MCF 10A (cell line): ENCODE measurements at regions not wholly inside any gene's neighbourhood (a gene's known extent, or its start where the extent isn't known, plus 50 kb on each side); places are given as distances from the start of the nearest gene placed in this dataset.

Source experiments
- BruUV-seq: library from RNA; stranded (reverse); fragments of 400-500 nt; replicated peaks from 2 replicates; lab custom pipeline; 2021; lab: Mats Ljungman, UMichigan
- CTCF ChIA-PET: fragments of 300-600 bp; sonication (Branson Sonifier 250); formaldehyde crosslinking; extraction: SDS; loops from one replicate; lab custom pipeline; 2021; ENCODE audit warnings: antibody characterized with exemption, inconsistent platforms; lab: Yijun Ruan, JAX
- POLR2A ChIA-PET: fragments of 300-600, 350-650 bp; sonication (Branson Sonifier 250); formaldehyde crosslinking; extraction: SDS; loops from one replicate; lab custom pipeline; 2020; ENCODE audit warnings: antibody characterized with exemption, inconsistent platforms; lab: Yijun Ruan, JAX
- DNase-seq: peaks from one replicate; pipeline ENCODE4 v3.0.0-alpha.2; 2018; ENCODE audit not compliant: unreplicated experiment
- H3K27ac Mint-ChIP-seq: one replicate; pipeline ENCODE4 v1.8.0; 2022; ENCODE audit warnings: mild to moderate bottlenecking, low read depth, mixed read lengths; ENCODE audit not compliant: unreplicated experiment
- H3K27me3 Mint-ChIP-seq: one replicate; pipeline ENCODE4 v1.8.0; 2022; ENCODE audit warnings: mixed read lengths; ENCODE audit not compliant: insufficient read depth, unreplicated experiment
- H3K36me3 Mint-ChIP-seq: one replicate; pipeline ENCODE4 v1.8.0; 2022; ENCODE audit warnings: mild to moderate bottlenecking, moderate library complexity, mixed read lengths; ENCODE audit not compliant: insufficient read depth, unreplicated experiment
- H3K4me1 Mint-ChIP-seq: one replicate; pipeline ENCODE4 v1.8.0; 2022; ENCODE audit warnings: mixed read lengths; ENCODE audit not compliant: insufficient read depth, unreplicated experiment
- H3K4me3 Mint-ChIP-seq: one replicate; pipeline ENCODE4 v1.8.0; 2022; ENCODE audit warnings: mild to moderate bottlenecking, moderate library complexity, mixed read lengths; ENCODE audit not compliant: unreplicated experiment
- H3K9me3 Mint-ChIP-seq: one replicate; pipeline ENCODE4 v1.8.0; 2022; ENCODE audit warnings: mixed read lengths; ENCODE audit not compliant: unreplicated experiment
- intact Hi-C: fragments of 100-400 bp; cut with micrococcal nuclease; formaldehyde crosslinking; loops from 2 replicates; pipeline ENCODE4 v1.14.1; 2022
- TF ChIP-seq, protein P1 (sequence below): fragments of 200-600 bp; IDR thresholded peaks from one replicate; pipeline ENCODE4 v1.8.0; 2022; ENCODE audit warnings: antibody characterized with exemption, mild to moderate bottlenecking; ENCODE audit not compliant: unreplicated experiment

DNA sequence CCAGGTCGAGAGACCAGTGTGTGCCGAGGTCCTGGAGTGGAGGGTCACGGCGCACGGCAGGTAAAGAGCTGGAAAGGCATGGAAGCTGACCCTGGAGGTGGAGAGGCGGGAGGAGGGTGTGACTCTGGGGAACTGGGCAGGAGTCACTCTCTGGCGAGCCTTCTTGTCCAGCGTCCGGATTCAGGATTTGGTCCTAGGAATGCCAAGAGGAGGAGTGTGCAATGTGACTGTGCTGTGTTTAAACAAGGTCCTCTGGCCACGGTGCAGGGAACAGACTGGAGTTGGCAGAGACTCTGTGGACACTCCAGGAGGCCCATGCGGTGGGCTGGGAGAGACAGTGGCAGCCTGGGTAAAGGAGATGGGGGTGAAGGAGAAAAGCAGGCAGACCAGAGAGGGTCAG is 64.2 kb upstream of the CASZ1 start:
- Mint-ChIP-seq H3K4me1 (peaks cover 1% of the 10 kb centered on the region), H3K27ac (no peak overlapping the region), H3K36me3 (no peaks in the 10 kb centered on the region), H3K4me3 (no peak overlapping the region), H3K9me3 (no peaks in the 10 kb centered on the region), H3K27me3 (no peaks in the 10 kb centered on the region)
- no peak for DNase-seq
- CTCF ChIA-PET: interaction anchor here (0.6 to 0.9 kb wide), 3 partner anchors 9 to 326 kb away, joined by 3 to 4 read pairs (median 3); no protein-coding TSS in a partner anchor
- TF ChIP-seq, protein P1, sequence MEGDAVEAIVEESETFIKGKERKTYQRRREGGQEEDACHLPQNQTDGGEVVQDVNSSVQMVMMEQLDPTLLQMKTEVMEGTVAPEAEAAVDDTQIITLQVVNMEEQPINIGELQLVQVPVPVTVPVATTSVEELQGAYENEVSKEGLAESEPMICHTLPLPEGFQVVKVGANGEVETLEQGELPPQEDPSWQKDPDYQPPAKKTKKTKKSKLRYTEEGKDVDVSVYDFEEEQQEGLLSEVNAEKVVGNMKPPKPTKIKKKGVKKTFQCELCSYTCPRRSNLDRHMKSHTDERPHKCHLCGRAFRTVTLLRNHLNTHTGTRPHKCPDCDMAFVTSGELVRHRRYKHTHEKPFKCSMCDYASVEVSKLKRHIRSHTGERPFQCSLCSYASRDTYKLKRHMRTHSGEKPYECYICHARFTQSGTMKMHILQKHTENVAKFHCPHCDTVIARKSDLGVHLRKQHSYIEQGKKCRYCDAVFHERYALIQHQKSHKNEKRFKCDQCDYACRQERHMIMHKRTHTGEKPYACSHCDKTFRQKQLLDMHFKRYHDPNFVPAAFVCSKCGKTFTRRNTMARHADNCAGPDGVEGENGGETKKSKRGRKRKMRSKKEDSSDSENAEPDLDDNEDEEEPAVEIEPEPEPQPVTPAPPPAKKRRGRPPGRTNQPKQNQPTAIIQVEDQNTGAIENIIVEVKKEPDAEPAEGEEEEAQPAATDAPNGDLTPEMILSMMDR: no peak
- no TSS peak for BruUV-seq
- intact Hi-C loops: no loop called here
- POLR2A ChIA-PET: no interaction called here

DNA sequence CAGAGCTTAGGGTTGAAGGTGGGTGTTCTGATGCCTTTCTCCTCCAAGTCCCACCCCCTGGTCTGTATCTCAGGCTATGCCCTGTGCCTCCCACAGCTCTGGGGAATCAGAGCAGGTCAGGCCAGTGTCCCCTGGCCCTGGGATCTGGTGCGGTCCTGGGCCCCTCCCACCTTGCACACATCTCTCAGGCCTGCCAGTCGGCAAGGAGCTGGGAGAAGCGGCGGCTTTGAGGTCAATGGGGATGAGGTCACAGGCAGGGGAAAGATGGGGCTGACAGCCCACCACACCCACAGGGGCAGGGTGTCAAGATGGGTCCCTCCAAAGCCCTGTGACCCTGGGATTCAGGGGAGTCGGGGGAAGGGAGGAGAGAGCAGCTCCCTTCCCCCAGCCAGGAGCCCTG is 65.4 kb upstream of the CASZ1 start:
- CTCF ChIA-PET: interaction anchor here (0.6 to 1.3 kb wide), 3 partner anchors 24 to 345 kb away, joined by 3 to 4 read pairs (median 3); partner anchors contain the start of gene MASP2
- Mint-ChIP-seq H3K9me3 (no peaks in the 10 kb centered on the region), H3K4me3 (no peak overlapping the region), H3K36me3 (no peaks in the 10 kb centered on the region), H3K27me3 (no peaks in the 10 kb centered on the region), H3K27ac (no peak overlapping the region), H3K4me1 (peaks cover 6% of the 10 kb centered on the region)
- intact Hi-C loops: no loop called here
- TF ChIP-seq, protein P1: no peak
- no peak for DNase-seq
- no TSS peak for BruUV-seq
- POLR2A ChIA-PET: no interaction called here

DNA sequence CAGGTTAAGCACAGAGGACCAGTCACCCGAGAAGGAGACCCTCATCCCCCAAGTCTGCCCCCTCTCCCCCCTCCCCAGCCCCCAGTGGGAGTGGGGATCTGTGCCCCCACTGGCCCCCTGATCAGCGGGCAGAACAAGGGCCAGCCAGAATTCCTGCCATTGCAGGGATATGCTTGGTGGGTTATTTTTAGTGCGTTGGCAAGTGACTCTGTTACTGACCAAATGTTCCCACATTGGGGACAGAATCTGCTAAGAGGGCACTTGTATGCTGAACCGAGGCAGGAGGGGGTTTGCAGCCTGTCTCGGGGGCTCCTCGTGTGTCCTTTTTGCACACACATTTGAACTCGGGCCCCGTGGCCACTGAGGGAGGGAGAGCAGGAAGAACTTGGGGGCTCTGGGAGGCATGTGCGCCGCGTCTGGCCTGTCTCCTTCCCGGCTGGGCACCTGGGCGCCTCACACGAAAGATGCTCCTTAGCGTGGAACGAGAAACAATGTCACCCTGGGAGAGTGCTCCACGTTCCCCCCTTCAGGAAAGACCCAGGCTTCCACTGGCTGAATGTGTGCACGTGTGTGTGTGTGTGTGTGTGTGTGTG is 66.4 kb upstream of the CASZ1 start:
- BruUV-seq: no TSS peak
- H3K4me1 Mint-ChIP-seq: peaks cover 6% of the 10 kb centered on the region
- no peak for DNase-seq
- TF ChIP-seq, protein P1: no peak
- H3K9me3 Mint-ChIP-seq: no peaks in the 10 kb centered on the region
- intact Hi-C loops: no loop called here
- H3K36me3 Mint-ChIP-seq: no peaks in the 10 kb centered on the region
- ChIA-PET CTCF (no interaction called here), POLR2A (no interaction called here)
- no peaks in the 10 kb centered on the region for H3K27me3 Mint-ChIP-seq
- H3K27ac Mint-ChIP-seq: no peak overlapping the region
- no peak overlapping the region for H3K4me3 Mint-ChIP-seq

DNA sequence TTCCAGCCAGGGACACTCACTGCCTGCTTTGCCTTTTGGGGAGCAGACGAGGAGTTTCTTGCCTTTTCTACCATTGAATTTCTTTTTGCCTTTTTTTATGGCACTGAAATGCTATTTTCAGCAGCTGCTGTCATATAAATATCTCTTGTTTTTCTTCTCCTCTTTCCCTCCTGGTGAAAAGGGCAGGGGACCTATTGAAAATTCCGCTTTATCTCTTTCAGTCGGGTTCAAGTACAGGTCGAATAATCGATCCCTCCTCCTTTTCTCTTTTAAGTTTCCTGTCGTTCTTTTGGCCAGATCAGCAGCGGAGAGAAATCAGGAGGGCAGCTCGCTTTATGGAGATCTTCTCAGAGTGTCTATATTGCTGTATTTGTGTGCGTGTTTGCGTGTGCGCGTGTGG is 67.4 kb upstream of the CASZ1 start:
- peak overlapping the region; percentile 36 for H3K27ac Mint-ChIP-seq
- no peaks in the 10 kb centered on the region for H3K9me3 Mint-ChIP-seq
- BruUV-seq: no TSS peak
- H3K4me1 Mint-ChIP-seq: peaks cover 6% of the 10 kb centered on the region
- TF ChIP-seq, protein P1: no peak
- CTCF ChIA-PET: interaction anchor here (0.6 to 1.8 kb wide), 3 partner anchors 355 to 1246 kb away, joined by 4 to 8 read pairs (median 5); no protein-coding TSS in a partner anchor
- POLR2A ChIA-PET: interaction anchor here (0.6 kb wide), 1 partner anchor 191 kb away, joined by 4 read pairs; no protein-coding TSS in a partner anchor
- no peaks in the 10 kb centered on the region for H3K27me3 Mint-ChIP-seq
- no peak overlapping the region for H3K4me3 Mint-ChIP-seq
- no peak for DNase-seq
- intact Hi-C loops: no loop called here
- no peaks in the 10 kb centered on the region for H3K36me3 Mint-ChIP-seq
